ENCODE measurements at regions not wholly inside any gene's neighbourhood (a gene's known extent, or its start where the extent isn't known, plus 50 kb on each side); places are given as distances from the start of the nearest gene placed in this dataset.

DNA sequence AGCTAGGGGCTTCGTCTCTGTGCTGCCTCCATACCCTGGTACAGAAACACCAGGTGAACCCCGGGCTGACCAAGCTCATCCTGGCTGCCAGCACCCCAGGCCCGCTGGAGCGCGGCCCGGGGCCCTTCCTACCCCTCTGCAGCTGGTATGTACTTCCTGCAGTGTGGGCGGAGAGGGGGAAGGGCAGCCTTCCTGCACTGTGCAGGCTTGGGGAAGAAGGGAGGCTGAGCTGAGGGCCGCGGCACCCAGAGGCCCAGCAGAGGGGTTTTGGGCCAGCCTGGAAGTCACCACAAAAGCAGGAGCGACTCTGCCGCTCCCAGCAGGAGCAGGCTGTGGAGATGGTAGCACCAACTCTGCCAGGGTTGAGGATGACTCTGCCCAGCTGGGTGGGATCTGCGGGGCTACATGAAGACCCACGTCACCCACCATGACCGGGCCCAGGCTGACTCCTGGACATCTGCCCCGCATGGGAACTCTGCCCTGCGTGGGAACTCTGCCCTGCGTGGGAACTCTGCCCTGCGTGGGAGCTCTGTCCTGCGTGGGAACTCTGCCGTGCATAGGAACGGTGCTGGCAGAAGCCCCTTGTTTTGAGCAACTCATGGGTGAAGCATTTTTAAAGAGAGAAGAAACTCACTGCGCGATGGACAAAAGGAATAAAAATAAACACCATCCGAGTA is 273.3 kb downstream of the NDUFA10 start:
- TF ChIP-seq POLR2AphosphoS5 (IDR thresholded peaks at IDR 0.05; ENCODE audit: low read depth, low read length) (no peak), TAF1 (IDR thresholded peaks at IDR 0.05; ENCODE audit: borderline replicate concordance, insufficient read depth, low read length) (no peak), FOXP2 (optimal IDR thresholded peaks at IDR 0.05; ENCODE audit: borderline replicate concordance, extremely low read depth, extremely low read length, insufficient read depth) (no peak)
- TF ChIP-seq, protein P1, sequence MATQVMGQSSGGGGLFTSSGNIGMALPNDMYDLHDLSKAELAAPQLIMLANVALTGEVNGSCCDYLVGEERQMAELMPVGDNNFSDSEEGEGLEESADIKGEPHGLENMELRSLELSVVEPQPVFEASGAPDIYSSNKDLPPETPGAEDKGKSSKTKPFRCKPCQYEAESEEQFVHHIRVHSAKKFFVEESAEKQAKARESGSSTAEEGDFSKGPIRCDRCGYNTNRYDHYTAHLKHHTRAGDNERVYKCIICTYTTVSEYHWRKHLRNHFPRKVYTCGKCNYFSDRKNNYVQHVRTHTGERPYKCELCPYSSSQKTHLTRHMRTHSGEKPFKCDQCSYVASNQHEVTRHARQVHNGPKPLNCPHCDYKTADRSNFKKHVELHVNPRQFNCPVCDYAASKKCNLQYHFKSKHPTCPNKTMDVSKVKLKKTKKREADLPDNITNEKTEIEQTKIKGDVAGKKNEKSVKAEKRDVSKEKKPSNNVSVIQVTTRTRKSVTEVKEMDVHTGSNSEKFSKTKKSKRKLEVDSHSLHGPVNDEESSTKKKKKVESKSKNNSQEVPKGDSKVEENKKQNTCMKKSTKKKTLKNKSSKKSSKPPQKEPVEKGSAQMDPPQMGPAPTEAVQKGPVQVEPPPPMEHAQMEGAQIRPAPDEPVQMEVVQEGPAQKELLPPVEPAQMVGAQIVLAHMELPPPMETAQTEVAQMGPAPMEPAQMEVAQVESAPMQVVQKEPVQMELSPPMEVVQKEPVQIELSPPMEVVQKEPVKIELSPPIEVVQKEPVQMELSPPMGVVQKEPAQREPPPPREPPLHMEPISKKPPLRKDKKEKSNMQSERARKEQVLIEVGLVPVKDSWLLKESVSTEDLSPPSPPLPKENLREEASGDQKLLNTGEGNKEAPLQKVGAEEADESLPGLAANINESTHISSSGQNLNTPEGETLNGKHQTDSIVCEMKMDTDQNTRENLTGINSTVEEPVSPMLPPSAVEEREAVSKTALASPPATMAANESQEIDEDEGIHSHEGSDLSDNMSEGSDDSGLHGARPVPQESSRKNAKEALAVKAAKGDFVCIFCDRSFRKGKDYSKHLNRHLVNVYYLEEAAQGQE (IDR thresholded peaks at IDR 0.05; ENCODE audit: insufficient read depth in 1 of 2, low read depth in 2 of 2, low read length in 2 of 2) = no peak
